ENCODE measurements at regions not wholly inside any gene's neighbourhood (a gene's known extent, or its start where the extent isn't known, plus 50 kb on each side); places are given as distances from the start of the nearest gene placed in this dataset.

DNA sequence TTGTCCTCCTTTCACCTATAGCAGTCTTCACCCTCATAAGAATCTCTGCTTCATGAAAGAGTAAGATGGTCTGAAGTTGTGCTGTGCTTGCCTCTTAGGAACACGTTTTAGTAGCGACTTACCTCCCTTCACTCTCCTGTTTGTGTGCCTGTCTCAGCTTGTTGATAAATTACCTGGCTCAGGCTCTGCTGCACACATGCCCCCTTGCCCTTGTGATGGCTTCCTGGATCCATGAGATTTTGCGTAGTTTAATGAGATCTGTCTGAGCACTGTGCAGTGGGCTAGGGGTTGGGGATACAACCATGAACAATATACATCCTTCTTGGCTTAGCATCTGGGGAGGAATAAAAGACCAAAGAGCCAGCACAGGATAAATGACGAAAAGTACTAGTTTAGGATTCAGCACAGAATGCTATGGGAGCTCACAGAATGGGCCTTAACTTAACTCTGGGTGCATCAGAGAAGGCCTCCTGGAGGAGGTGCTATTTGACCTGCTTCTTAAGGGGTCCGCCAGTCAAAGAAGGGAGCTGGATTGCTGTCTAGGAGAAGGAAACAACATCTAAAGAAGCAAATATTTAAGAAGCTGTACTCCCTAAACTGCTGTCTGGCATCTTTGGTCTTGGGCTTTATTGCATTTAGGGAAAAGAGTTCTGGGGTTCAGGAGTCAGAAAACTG lies 175.7 kb upstream of the PLXNA2 start:
- no peak for DNase-seq (ENCODE audit: low spot score)

DNA sequence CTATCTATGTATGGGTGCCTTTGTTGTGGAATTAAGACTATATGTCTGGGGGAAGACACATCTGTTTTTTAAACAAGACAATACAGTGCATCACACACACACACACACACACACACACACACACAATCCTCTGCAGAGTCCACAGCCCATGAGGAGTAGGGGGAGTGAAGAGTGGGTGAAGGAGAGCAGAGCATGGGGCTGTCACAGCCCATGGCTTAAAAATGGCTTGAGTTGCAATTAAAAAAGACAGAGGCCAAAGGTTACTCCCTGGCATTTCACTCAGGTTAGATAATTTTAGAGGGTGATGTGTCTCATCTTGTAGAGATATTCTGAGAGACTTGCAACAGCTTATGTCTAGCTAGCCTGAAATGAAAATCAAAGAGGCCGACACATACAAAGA lies 176.5 kb upstream of the PLXNA2 start:
- DNase-seq (ENCODE audit: low spot score), result no peak

DNA sequence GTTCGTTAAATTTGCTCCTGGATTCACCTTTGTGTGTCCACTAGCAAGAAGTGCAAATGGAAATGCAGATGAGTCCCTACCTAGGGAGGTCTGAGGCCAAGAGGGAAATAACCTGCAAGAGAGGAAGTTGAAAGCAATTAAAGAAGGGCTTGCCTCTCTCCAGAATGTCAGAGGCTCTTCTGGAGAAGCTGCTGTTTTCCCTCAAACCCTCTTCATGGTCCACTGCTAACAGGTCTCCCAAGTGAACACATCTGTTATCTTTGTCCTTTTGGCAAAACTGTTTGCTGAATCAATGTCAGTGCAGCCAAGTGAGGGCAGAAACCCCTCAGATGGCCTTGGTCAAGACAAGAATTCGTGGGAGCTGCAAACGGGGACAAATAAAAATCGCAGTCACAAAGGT lies 177.3 kb upstream of the PLXNA2 start:
- DNase-seq (ENCODE audit: low spot score), result no peak

DNA sequence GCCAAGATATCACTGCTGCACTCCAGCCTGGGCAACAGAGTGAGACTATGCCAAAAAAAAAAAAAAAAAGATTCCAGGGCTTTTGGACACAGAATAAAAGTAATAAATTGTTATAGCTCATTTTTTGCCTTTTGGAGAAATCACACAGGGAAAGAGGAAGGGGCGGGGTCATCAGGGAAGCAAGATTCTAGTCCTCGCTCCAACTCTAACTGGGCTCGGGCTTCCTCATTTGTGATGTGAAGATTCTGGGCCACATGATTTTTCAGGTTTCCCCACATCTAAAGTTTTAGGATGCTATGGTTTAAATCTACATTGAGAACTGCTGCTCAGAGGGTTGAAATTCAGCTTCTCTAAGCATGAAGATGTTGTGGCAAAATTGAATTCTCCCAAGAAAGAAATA lies 179.3 kb upstream of the PLXNA2 start:
- no peak for DNase-seq (ENCODE audit: low spot score)

DNA sequence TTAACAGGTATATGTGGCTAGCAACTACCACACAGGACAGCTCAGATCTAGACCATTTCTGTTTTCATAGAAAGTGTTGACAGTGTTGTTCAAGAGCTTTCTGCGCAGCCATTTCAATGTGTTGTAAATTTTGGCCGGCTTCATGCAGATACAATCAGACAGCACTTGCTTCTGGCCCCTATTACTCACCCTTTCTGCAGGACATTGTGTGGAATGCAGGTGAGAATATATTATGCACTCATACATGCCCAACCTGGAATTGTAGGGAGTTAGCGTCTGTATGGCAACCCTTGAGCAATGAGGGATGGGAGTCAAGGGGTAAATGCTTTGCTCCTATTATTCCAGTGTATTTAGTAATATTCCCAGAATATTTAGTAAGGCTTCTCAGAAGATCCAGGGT lies 180.9 kb upstream of the PLXNA2 start:
- no peak for DNase-seq (ENCODE audit: low spot score)

DNA sequence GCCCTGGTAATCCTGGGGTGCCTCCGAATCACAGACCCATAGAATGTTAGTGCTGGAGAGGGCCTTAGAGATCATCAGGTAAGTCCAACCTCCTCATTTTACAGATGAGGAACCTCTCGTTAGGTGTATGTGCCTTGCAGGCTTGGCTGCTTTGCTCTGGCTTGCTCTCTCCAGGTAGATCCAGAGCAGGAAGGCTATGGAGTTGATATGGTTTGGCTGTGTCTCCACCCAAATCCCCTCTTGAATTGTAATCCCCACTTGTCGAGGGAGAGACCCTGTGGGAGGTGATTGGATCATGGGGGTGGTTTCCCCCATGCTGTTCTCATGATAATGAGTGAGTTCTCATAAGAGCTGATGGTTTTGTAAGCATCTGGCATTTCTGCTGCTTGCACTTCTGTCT lies 186.0 kb upstream of the PLXNA2 start:
- no peak for DNase-seq (ENCODE audit: low spot score)

DNA sequence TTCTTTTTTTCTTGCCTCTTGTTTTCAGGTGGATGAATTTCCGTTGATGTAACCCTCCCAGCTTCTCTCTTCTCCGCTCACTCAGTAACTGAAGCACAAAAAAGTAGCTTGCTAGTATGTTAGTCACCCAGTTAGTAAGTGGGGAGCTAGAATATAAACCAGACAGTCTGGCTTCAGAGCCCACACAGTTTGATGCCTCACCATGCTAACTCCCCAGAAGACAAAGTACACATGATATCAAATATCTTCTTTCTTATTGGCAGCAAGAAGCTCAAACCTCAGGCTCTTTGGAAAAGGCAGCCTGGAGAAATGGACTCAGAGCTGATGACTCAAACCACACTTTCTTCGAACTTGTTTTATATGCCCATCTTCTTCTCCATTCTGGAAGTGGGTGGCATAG lies 187.5 kb upstream of the PLXNA2 start:
- no peak for DNase-seq (ENCODE audit: low spot score)

DNA sequence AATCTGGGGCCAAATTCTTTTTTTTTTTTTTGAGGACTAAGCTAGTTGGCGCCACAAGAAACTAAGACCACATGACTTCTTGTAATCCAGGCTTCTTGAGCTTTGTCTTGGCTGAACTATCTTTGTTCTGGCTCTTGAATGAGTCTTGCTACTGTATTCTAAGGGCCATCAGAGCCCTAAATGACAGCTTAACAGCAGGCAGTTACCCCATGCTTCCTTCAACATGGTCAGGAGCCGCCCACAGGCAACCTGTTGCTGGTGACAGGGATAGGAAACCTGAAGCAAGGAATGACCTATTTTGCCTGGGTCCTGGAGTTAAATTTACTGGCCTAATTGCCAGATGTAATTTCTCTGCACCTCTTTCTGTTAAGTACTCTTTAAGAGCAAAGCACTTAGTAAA lies 188.2 kb upstream of the PLXNA2 start:
- no peak for DNase-seq (ENCODE audit: low spot score)

DNA sequence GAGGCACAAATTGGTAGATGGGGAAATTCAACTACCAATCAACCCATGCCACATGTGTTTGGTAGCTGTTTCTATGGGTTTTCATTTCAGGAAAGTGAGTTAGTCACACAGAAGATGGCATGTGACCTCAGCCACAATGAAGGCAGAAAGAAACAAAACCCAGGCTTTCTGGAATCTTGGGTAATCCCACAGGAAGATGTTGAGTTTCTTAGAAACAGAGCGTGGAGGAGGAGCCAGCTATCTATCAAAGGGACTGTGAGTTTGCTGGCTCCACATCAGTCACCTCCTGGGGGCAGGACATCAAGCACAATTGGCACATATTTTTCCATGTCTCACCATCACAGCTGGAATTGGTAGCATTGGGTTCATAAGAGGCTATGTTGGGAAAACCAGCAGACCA lies 188.9 kb upstream of the PLXNA2 start:
- DNase-seq (ENCODE audit: low spot score), result no peak

DNA sequence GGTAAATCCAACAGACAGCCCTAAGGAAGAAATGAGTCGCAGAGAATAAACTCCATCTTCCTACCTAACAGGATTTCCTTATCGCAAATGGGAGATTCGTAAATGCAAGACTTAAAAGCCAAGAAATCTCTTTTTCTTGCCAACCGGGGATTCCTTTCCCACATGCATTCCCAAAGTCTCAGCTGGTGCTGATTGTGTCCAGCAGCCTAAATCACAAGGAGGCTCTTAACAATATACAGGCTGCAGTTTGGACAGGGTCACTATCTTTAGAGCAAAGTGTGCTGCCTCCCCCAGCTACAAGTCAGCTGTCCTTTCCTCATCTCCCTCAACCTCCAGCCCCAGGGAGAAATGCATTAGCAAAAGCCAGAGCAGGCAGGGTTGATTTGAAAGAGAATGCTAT lies 189.8 kb upstream of the PLXNA2 start:
- DNase-seq (ENCODE audit: low spot score), result no peak

DNA sequence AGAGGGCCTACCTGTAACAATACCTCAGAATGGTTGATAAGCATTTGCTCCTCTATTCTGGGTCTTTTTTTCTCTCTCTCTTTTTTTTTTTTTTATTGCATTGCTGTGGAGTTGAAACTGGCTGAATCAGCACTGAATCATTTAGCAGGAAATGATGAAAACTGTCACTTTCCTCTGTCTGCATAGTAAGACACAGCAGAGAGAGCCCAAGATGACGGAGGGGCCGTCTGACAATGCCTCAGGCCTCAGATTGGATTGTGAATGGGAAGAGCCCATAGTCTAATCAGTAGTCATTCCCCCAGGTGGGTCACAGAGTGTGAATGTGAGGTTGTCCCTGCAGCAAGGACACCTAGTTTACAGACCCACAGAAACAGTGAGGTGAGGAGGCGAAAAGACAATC lies 193.2 kb upstream of the PLXNA2 start:
- DNase-seq (ENCODE audit: low spot score), result no peak

DNA sequence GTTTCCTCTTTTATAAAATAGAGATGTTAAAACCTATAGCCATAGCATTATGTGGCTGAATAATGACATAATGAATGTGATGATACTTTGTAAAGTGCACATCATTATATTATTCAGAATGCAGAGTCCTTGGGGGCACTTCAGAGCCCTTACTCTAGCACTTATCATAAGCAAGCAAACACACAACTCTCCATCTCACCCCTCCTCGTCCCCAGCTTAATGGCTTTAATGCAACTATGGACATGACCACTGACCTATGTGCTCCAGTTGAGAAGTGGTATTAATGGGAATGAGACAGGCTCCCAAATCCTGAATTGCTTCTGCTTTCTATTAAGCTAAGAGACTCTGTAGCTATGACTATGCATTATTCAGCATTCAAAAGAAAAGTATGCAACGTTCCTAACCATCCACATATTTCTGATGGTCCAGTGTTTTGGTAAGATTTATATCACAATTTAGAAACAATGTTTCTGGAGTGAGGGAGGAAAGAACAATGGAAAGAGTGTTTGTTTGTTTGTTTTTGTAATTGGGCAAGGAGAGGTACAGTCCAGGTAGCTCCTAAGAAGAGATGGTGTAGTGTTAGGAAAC lies 194.0 kb upstream of the PLXNA2 start:
- no peak for DNase-seq (ENCODE audit: low spot score)

DNA sequence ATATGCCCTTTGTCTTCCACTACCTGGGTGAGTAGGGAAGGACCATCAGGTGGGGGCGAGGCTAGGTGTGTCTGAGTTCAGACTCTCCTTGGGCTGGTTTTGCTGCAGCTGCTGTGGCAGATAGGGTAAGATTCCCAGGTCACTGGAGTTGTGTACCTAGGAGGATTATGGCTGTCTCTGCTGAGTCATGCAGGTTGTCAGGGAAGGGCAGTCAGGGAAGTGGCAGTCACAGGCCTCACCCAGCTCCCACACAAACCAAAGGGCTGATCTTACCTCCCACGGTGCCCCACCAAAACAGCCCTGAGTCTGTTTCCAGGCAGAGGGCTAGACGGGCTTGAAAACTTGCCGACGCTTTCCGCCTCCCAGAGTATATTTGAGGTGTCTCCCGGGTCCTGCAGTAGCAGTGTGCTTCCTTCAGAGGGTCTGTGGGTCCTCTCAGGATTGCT lies 201.6 kb upstream of the PLXNA2 start:
- DNase-seq (ENCODE audit: low spot score), result no peak

DNA sequence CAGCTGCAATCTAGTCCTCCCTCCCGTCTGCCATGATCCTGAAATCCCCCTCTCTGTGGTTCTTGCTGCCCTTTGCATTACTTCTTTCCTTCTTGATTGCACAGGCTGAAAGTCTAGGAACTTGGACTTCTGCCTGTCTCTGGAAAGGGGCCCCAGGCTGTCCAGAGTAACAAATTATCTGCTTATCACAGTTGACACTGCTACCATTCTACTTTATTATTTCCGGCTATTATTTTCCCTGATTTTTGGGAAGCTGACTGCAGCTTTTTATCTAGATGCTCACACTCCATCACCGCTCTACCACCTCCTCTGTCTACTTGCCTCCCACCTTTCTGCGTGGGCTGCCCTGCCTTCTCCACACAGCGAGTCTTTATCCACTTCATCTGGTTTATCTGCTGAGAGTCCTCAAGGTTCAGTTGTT lies 202.1 kb upstream of the PLXNA2 start:
- no peak for DNase-seq (ENCODE audit: low spot score)

DNA sequence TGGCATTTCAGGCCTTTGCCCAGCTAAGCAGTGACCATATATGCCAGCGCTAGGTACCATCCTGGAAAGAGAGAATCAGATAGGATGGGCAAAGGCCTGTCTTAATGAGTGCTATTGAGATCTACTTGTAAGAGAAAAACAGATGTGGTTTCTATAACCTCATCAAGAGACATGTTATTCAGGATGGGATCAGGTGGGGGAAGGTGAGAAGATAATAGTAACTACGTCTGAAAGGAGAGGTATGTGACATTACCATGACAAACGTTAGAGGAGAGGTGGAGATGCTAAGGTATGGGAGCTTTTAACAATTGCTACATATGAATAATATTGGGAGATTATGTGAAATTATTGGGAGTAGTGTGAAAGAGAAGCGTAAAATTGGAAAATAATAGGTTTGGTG lies 204.2 kb upstream of the PLXNA2 start:
- no peak for DNase-seq (ENCODE audit: low spot score)

DNA sequence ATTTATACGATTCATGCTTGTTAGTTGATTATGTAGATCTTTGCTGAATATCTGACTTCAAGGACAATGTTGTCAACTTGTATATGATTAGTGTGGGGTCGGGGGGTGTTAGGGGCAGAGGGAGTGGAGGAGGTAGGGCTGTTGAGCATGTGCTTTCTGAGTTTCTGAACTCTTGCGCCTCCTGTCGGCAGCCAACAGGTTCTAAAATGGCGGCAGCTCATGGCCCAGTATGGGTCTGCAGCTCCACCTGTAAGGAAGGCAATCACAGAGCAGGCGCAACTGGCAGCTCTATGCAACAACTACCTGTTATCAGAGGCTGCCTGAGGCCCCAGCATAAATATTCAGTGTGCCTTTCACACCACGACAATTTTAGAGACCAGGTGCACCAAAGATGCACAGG lies 205.8 kb upstream of the PLXNA2 start:
- DNase-seq (ENCODE audit: low spot score), result no peak

DNA sequence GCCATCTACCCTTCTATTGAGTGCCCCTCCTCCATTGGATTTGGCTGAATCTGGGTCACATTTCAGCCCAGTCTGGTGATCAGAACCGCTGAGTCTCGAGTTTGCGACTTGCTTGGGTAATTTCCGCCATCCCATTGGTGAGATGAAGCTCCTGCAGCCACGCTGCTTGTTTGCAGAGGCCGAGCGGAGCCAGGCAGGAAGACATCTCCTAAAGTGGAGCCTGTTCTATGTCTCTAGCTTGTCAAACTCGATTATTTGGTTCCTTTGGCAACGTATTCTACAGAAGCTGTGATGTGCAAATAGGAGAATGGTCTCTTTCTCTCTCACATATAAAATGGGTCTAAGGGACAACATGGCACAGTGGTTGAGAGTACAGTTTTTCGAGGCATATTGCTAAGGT lies 206.8 kb upstream of the PLXNA2 start:
- DNase-seq (ENCODE audit: low spot score), result no peak

DNA sequence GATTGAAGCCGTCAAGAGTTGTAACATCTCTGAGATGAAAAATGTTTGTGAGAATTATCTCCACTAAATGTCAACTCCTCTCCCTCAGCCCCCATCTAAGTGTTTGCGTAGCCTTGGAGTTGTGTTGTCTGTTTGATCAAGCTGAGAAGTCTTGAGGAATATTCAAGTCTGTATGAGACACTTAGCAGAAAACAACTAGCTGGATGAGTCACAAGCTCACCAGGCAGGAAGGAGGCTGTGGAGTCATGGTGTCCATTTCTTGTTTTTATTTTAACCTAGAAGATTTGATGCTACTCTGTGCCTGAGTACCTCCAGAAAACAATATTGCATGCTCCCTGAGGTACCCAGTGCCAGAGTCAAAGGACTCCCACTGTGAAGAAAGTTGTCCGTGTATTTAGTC lies 211.6 kb upstream of the PLXNA2 start:
- DNase-seq (ENCODE audit: low spot score), result no peak

DNA sequence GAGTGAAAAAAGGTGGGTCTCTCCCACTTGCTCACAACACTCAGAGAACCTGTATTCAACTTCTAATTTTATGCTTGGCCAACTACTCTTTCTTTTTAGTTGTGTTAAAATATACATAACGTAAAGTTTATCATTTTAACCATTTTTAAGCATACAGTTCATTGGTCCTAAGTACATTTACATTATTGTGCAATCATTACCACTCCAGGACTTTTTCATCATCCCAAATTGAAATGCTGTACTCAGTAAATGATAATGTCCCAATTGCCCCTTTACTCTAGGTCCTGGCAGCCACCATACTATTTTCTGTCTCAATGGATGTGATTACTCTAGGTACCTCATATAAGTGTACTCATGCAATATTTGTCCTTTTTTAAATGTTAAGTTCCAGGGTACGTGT lies 212.3 kb upstream of the PLXNA2 start:
- DNase-seq (ENCODE audit: low spot score), result no peak

DNA sequence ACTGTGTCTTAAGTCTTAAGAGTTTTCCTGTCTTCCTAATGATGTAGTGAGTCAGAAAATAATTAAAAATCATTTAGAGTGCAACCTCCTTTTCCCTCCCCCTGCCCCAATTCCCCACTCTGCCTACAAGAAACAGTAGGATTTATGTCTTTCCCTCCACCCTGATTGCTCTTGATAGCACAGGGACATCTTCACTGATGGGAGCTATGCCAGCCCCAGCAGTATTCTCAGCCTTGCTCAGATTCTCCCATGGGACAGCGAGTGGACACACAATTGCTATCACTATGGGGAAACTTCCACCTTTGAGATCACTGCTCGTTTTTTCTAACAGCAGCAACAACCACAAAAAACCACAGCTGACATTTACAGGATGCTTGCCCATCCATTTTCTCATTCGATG lies 216.6 kb upstream of the PLXNA2 start:
- no peak for DNase-seq (ENCODE audit: low spot score)

DNA sequence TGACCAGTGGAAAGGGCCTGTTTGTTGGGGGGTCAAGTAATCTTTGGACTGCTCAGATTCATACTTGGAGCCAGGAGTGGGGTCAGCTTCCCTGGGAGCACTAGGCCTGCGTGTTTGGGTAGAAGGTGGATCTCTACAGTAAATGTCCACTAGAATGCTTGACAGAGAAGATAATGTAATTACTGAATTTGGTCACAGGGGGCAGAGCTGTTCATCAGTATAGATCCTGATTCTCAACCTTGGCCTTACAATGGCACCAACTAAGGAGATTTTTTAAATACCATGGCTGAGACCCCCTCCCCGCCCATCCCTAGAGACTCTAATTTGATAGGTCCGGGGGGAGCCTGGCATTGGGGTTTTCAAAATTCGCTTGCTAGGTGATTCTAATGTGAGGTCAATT lies 217.5 kb upstream of the PLXNA2 start:
- DNase-seq (ENCODE audit: low spot score), result no peak

DNA sequence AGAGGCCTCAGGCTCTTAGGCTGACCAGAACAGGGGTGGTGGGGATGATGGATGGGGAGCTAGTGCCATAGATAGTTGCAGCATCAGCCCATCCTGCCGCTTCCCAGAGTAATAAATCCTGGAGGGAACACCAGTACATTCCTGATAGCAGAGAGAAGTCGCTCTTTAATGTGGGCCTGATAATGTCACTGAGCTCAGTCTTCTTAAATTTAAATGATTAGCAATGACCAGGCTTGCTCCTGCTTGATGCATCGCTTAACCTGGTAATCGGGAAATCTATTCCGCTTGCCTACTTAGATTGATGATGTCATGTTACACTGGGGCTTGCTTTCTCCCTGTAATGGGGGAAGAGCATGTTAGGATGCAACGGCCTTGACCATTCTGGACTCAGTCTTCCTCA lies 218.6 kb upstream of the PLXNA2 start:
- no peak for DNase-seq (ENCODE audit: low spot score)

DNA sequence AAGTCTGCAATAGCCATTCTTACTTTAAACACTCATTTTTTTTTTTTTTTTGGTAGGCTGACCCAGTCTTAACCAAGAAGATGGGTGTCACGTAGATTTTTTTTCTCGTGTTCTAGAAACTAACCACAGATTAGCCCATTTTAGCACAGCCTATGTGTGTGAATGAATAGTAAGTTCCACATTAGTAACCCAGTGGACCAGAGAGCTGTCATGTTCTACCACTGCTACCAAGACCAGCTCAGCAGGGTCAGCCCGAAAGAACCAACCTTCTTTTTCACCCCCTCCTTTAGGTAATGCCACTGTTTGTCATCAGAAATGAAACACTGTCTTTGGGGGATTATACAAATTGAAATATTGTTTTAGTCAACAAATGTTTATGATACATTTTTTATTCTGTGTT lies 221.1 kb upstream of the PLXNA2 start:
- DNase-seq (ENCODE audit: low spot score), result no peak

DNA sequence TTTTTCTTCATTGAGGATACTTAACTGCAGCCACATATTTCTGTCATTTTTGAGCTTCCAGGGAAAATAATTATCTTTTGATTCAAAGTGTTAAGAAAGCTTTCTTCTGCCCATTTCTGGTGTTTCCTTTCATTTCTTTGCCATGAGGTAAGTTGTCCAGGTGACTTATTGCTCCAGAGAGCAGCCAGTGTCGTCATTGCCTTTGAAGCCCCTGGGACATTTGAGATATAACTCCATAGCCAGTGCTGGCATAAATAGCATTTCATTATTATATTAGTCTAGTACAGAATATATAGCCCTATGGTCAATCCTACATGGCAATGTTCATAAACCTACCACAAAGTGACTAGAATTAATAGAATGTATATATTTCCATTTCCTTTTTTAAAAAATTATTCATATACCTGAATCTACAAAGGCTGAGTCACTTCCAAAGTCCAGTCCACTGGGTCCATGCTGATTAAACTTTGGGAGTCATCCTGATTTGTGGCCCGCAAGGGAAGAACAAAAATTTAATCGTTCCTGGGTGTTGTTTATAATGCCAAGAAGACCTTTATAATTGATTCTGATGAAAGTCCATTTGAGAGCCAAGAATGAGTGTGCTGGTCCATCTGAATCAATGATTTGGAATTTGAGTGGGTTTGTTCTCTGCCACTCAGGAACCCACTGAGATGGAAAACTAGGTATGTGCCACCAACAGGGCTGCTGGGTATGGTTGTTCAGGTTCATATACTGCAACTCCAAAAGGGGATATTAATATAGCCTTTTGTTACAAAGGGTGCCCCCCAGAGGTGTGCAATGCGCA lies 221.8 kb upstream of the PLXNA2 start:
- DNase-seq (ENCODE audit: low spot score), result no peak

Data from COLO829 (cell line).